Parathyroid adenoma (tissue), 2 donors: ENCODE measurements at regions not wholly inside any gene's neighbourhood (a gene's known extent, or its start where the extent isn't known, plus 50 kb on each side); places are given as distances from the start of the nearest gene placed in this dataset.

Experiments
- H2AFZ ChIP-seq: fragments of 300-600 bp; sonication (generic); one replicate; pipeline ENCODE4 v1.7.0; 2017; ENCODE audit warnings: antibody characterized with exemption, mild to moderate bottlenecking
- H3K27ac ChIP-seq: fragments of 300-600 bp; sonication (generic); one replicate; pipeline ENCODE4 v1.7.0; 2017
- H3K27me3 ChIP-seq: fragments of 300-600 bp; sonication (generic); one replicate; pipeline ENCODE4 v1.7.0; 2017; ENCODE audit warnings: low read length; ENCODE audit not compliant: control insufficient read depth, insufficient read depth
- H3K36me3 ChIP-seq: fragments of 300-600 bp; sonication (generic); one replicate; pipeline ENCODE4 v1.7.0; 2017; ENCODE audit warnings: low read length; ENCODE audit not compliant: control insufficient read depth, insufficient read depth
- H3K4me1 ChIP-seq: fragments of 300-600 bp; sonication (generic); one replicate; pipeline ENCODE4 v1.7.0; 2017; ENCODE audit warnings: control low read depth
- H3K4me2 ChIP-seq: fragments of 300-600 bp; sonication (generic); one replicate; pipeline ENCODE4 v1.7.0; 2017; ENCODE audit warnings: low read length
- H3K4me3 ChIP-seq: fragments of 300-600 bp; sonication (generic); one replicate; pipeline ENCODE4 v1.7.0; 2017; ENCODE audit warnings: low read depth, low read length
- H3K79me2 ChIP-seq: fragments of 300-600 bp; sonication (generic); one replicate; pipeline ENCODE4 v1.7.0; 2017; ENCODE audit warnings: control low read depth
- H3K9ac ChIP-seq: fragments of 300-600 bp; sonication (generic); one replicate; pipeline ENCODE4 v1.7.0; 2017; ENCODE audit warnings: mild to moderate bottlenecking
- H3K9me3 ChIP-seq: fragments of 300-600 bp; sonication (generic); one replicate; pipeline ENCODE4 v1.7.0; 2017; ENCODE audit warnings: low read length; ENCODE audit not compliant: control insufficient read depth
- TF ChIP-seq, protein P1 (sequence below): fragments of 300-600 bp; sonication (generic); IDR thresholded peaks from one replicate; pipeline ENCODE4 v1.7.0; 2017; ENCODE audit warnings: antibody characterized with exemption, mild to moderate bottlenecking
- donor health status: primary hyperparathyroidism.

DNA sequence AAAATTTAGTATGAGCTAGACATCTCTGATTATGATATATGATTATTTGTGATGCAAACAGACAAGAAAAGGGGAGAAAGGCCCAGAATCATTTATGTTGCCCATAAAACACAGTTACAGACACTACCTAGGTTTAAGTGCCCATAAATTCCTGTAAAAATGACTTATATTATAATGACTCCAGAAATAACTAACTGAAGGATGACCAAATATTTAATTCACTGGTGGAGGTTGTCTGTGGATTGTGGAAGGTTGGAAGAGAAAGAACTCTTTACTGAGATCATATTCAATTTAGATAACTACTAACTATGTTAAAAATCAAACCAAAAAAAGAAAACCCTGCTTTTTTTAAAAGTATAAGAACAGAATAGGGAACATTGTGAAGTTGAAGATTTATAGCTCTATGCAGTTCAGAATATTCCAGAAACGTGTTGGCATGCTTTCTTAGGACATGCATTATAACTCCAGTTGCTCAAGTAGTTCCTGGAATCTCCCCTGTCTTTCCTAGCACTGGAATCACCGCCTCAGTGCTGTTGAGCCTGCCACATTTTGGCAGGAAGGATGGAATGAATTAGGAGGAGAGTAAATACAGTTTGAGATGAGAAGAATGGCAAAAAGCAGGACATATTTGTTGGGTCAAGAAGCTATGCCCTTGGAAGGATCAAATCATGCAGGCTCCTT is 72.0 kb upstream of the PAPPA start:
- TF ChIP-seq, protein P1, sequence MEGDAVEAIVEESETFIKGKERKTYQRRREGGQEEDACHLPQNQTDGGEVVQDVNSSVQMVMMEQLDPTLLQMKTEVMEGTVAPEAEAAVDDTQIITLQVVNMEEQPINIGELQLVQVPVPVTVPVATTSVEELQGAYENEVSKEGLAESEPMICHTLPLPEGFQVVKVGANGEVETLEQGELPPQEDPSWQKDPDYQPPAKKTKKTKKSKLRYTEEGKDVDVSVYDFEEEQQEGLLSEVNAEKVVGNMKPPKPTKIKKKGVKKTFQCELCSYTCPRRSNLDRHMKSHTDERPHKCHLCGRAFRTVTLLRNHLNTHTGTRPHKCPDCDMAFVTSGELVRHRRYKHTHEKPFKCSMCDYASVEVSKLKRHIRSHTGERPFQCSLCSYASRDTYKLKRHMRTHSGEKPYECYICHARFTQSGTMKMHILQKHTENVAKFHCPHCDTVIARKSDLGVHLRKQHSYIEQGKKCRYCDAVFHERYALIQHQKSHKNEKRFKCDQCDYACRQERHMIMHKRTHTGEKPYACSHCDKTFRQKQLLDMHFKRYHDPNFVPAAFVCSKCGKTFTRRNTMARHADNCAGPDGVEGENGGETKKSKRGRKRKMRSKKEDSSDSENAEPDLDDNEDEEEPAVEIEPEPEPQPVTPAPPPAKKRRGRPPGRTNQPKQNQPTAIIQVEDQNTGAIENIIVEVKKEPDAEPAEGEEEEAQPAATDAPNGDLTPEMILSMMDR, result no peak
- no peaks in the 10 kb centered on the region for H3K27me3 ChIP-seq

DNA sequence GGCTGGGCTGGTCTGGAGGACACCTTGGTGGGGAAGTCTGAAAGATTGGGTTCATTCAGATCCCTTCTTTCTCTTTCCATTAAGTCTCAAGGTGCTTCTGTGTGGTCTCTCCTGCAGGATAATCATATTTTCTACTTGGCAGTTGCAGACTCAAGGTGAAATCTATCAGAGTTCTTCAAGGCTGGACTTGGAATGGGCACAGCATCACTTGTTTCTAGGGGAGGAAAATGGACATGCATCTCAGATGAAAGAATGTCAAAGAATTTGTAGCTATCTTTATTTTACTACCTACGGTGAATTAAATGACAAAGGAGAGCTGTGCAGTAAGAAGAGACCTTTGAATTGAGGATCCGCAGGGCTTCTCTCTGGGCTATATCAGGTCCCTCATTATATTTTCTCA is 69.8 kb upstream of the PAPPA start:
- Histone ChIP-seq H3K4me3 (no peak overlapping the region), H3K4me2 (no peak overlapping the region), H2AFZ (no peak overlapping the region), H3K79me2 (no peaks in the 10 kb centered on the region), H3K36me3 (no peaks in the 10 kb centered on the region), H3K27me3 (no peaks in the 10 kb centered on the region), H3K4me1 (no peaks in the 10 kb centered on the region), H3K9ac (no peak overlapping the region), H3K9me3 (no peaks in the 10 kb centered on the region), H3K27ac (no peak overlapping the region)
- TF ChIP-seq, protein P1, result no peak

More for the DNA sequence above, 72.0 kb upstream of the PAPPA start:
- Histone ChIP-seq H3K4me2 (no peak overlapping the region), H3K4me1 (no peaks in the 10 kb centered on the region), H3K4me3 (no peak overlapping the region), H3K9me3 (no peaks in the 10 kb centered on the region), H3K79me2 (no peaks in the 10 kb centered on the region), H3K36me3 (no peaks in the 10 kb centered on the region), H3K27ac (no peak overlapping the region), H3K9ac (no peak overlapping the region), H2AFZ (no peak overlapping the region)

DNA sequence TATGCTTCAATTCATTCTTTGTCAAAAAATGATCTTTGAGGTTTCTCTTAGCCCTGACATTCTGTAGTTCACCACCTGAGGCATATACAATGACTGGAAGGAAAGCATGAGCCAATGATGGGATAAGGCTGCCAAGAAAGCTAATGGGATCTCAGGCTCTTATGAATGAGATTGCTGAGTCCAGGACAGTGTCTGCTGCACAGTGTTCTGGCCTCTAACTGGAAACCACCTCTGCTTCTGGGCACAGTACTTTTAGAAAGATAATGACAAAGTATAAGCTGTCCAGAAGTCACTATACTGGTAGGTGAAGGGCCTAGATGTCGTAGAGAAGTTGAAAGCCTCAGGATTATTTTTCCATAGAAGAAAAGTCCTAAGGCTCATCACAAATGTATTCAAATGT is 69.1 kb upstream of the PAPPA start:
- TF ChIP-seq, protein P1, result no peak
- no peak overlapping the region for H2AFZ ChIP-seq
- H3K36me3 ChIP-seq, result no peaks in the 10 kb centered on the region
- H3K27ac ChIP-seq, result no peak overlapping the region
- H3K4me2 ChIP-seq, result no peak overlapping the region
- H3K9me3 ChIP-seq, result no peaks in the 10 kb centered on the region
- no peaks in the 10 kb centered on the region for H3K4me1 ChIP-seq
- H3K27me3 ChIP-seq, result no peaks in the 10 kb centered on the region
- H3K9ac ChIP-seq, result no peak overlapping the region
- no peaks in the 10 kb centered on the region for H3K79me2 ChIP-seq
- no peak overlapping the region for H3K4me3 ChIP-seq

DNA sequence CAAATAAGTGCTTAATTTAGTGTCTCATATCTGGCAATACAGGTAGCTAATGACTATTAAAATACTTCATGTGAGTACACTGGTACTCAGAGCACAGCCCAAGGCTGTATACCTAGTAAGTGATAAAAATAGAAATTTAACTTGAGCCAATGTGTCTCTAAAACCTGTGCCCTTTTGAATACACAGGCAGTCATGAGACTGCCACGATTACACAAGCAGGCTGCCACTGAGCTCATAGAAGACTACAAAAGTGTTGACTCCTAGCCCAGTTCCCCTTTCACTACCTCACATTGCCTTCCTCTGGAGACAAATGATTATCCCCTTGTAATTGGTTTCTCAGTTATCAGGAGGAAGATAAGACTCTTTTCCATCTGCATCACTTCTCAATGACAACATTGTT is 66.3 kb upstream of the PAPPA start:
- Histone ChIP-seq H2AFZ (no peak overlapping the region), H3K27me3 (no peaks in the 10 kb centered on the region), H3K36me3 (no peaks in the 10 kb centered on the region), H3K4me3 (no peak overlapping the region), H3K4me2 (no peak overlapping the region), H3K9ac (no peak overlapping the region), H3K79me2 (no peaks in the 10 kb centered on the region), H3K9me3 (no peaks in the 10 kb centered on the region), H3K27ac (no peak overlapping the region), H3K4me1 (no peaks in the 10 kb centered on the region)
- TF ChIP-seq, protein P1, result no peak

DNA sequence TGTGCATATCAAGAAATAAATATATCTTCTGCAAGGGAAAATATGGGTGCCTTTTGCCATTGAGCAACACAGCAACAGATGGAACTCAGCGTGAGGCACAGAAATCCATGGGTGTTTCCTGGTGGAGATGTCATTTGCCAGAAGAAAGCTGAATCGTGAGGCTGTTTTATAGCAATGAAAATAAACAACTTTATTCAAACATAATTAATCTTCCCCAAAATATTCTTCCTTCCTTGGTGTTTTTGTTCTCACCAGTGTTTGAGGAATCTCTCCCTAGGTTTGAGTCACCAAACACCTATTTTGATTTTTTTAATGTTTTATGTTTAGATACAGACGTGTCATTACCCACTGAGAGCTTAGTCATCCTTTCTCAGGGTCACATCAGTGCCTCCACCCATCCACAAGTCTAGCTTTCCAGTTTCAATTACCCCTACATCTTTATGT is 65.8 kb upstream of the PAPPA start:
- Histone ChIP-seq H3K4me2 (no peak overlapping the region), H3K9ac (no peak overlapping the region), H3K9me3 (no peaks in the 10 kb centered on the region), H3K79me2 (no peaks in the 10 kb centered on the region), H3K27me3 (no peaks in the 10 kb centered on the region), H3K27ac (no peak overlapping the region), H3K4me3 (no peak overlapping the region), H2AFZ (no peak overlapping the region), H3K4me1 (no peaks in the 10 kb centered on the region), H3K36me3 (no peaks in the 10 kb centered on the region)
- TF ChIP-seq, protein P1, result no peak
